GM21717 (cell line): ENCODE measurements at regions not wholly inside any gene's neighbourhood (a gene's known extent, or its start where the extent isn't known, plus 50 kb on each side); places are given as distances from the start of the nearest gene placed in this dataset.
"Not testable (repeated sequence)": the region's sequence is repeated elsewhere in the genome, so short reads cannot be mapped to it uniquely, and the experiment has no call there.

Experiments
- ATAC-seq: cut with Tn5 transposase; IDR thresholded peaks from one replicate; pipeline ENCODE4 v1.9.1; 2021; ENCODE audit warnings: mild to moderate bottlenecking, moderate library complexity; ENCODE audit not compliant: unreplicated experiment

GRCh38 chr11:109480251-109480650 is 58.3 kb downstream of the C11orf87 start:
- ATAC-seq, result no peak

GRCh38 chr11:109486129-109486528 is 64.1 kb downstream of the C11orf87 start:
- no peak for ATAC-seq

GRCh38 chr11:109490953-109491635 is 69.1 kb downstream of the C11orf87 start:
- no peak for ATAC-seq

GRCh38 chr11:109506115-109506514 is 84.1 kb downstream of the C11orf87 start:
- no peak for ATAC-seq

- ATAC-seq, result no peak
These were observed 85.3 kb downstream of the C11orf87 start for GRCh38 chr11:109507331-109507730.

- no peak for ATAC-seq
These were observed 86.0 kb downstream of the C11orf87 start for GRCh38 chr11:109507836-109508561.

GRCh38 chr11:109508943-109509342 is 87.0 kb downstream of the C11orf87 start:
- no peak for ATAC-seq

GRCh38 chr11:109510316-109510715 is 88.3 kb downstream of the C11orf87 start:
- no peak for ATAC-seq

- no peak for ATAC-seq
These were observed 89.6 kb downstream of the C11orf87 start for GRCh38 chr11:109511598-109511997.

- ATAC-seq, result no peak
These were observed 90.3 kb downstream of the C11orf87 start for GRCh38 chr11:109512249-109512648.

- no peak for ATAC-seq
These were observed 90.7 kb downstream of the C11orf87 start for GRCh38 chr11:109512680-109513079.

GRCh38 chr11:109514313-109515018 is 92.5 kb downstream of the C11orf87 start:
- ATAC-seq, result no peak

GRCh38 chr11:109519253-109519652 is 97.3 kb downstream of the C11orf87 start:
- no peak for ATAC-seq

GRCh38 chr11:109521571-109522086 is 99.6 kb downstream of the C11orf87 start:
- no peak for ATAC-seq

- ATAC-seq, result no peak
These were observed 100.2 kb downstream of the C11orf87 start for GRCh38 chr11:109522116-109522755.

GRCh38 chr11:109525636-109526035 is 103.6 kb downstream of the C11orf87 start:
- ATAC-seq, result not testable (repeated sequence)

GRCh38 chr11:109526061-109526460 is 104.1 kb downstream of the C11orf87 start:
- no peak for ATAC-seq

- ATAC-seq, result no peak
These were observed 104.9 kb downstream of the C11orf87 start for GRCh38 chr11:109526931-109527330.

- no peak for ATAC-seq
These were observed 105.5 kb downstream of the C11orf87 start for GRCh38 chr11:109527496-109527895.

- no peak for ATAC-seq
These were observed 125.5 kb downstream of the C11orf87 start for GRCh38 chr11:109547356-109548027.

- no peak for ATAC-seq
These were observed 130.4 kb downstream of the C11orf87 start for GRCh38 chr11:109552376-109552775.
